Left lobe of liver (tissue), 2 donors: ENCODE measurements at regions not wholly inside any gene's neighbourhood (a gene's known extent, or its start where the extent isn't known, plus 50 kb on each side); places are given as distances from the start of the nearest gene placed in this dataset.

ENCODE experiments used
- ATAC-seq: fragments of 200-7000 bp; cut with Tn5 transposase; one replicate; pipeline ENCODE4 v1.9.1; 2020; ENCODE audit warnings: mild to moderate bottlenecking, moderate library complexity
- DNase-seq: peaks from one replicate; pipeline ENCODE4 v3.0.0-alpha.2; 2020; ENCODE audit warnings: low spot score
- donor health status: DM: no; HTN: no; CAD: no; lungs with moderate emphysema.
- donor health status: DM: no; HTN: yes; CAD: no.

DNA sequence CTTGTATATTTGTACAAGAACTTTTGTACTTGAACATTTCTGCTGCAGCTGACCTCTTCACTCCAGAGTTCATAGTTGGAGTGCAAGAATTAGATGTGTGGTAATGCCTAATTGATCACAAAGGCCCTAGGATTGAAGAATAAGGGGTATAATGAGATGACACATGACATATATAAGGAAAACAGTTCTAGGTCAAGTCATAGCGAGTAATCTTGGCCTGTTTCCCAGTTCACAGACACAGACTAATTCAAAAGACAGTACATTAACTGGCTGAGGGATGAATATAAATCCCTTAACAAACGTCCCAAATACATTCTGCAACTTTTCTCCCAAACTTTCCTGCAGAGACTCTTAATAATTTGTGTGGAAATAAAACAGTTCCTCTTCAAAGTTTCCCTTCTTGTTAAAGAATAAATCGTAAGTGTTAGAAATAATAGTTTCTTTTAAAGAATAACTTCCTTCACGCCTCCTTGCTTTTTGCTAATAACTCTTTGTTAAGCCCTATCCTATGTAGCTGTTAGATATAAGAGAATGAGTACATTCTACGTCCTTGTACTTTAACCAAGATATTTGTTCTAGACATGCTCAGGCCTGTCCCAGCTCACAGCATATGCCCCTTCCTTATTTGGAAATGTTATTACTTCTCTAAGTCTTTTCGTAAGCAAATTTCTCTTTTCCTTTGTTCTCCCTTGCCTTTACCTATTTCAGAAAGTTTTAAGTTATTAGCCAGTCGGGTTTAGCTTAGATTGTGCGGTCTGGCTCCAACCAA is 556.4 kb upstream of the CTNND2 start:
- DNase-seq (no peak), ATAC-seq (no peak)

DNA sequence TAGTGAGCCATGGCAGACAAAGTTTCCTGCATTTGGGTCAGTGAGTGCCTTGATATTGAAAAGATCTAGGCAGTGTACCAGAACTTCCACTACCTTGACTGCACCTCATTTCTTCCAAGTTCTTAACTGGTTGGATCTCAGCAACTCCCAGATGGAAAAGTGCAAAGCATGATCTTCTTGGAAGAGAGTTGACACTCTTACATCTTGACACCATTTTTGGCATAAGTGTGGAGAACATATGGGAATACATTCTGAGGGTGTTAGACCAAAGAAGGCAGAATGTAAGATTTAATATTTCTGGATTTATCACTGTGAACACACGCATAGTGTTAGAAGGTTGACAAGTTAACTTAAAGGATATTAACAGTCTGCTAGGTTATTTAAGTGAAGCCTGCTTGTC is 555.1 kb upstream of the CTNND2 start:
- DNase-seq, result no peak
- no peak for ATAC-seq

DNA sequence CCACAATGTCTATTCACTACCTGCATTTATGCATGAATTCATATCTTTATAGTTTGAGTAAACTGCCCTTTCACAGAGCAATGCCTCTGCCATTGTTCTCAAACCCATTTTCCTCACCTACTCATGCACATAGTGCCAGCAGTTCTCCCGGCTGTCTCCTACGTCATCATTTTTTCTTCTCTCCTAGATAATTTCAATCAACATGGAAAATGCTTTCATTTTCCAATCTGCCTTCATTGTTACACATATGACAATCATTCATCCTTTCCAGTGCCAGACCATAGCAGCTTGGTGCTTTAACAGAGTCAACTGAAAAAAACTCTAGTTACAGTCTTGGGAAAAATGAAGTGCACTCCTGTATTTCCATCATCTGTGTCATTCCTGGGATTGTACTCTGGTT is 514.8 kb upstream of the CTNND2 start:
- ATAC-seq, result no peak
- DNase-seq, result no peak

DNA sequence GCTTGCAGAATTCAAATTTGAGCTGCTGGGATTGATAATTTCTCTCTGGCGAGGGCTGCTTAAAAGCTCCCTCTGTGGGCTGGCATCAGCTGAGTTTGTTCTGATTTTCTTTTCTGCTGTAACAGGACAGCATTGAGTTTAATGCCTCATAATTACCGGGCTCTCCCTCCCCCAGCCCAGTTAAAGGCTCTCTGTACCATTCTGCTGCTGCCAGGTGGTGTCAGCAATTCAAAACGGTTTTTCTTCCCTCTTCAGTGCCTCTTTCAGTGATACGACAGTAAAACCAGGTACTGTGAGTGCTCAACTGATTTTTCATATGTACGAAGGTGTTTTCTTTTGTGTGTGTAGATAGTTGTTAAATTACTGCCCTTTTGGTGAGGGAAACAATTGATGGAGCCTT is 509.3 kb upstream of the CTNND2 start:
- no peak for DNase-seq
- no peak for ATAC-seq

DNA sequence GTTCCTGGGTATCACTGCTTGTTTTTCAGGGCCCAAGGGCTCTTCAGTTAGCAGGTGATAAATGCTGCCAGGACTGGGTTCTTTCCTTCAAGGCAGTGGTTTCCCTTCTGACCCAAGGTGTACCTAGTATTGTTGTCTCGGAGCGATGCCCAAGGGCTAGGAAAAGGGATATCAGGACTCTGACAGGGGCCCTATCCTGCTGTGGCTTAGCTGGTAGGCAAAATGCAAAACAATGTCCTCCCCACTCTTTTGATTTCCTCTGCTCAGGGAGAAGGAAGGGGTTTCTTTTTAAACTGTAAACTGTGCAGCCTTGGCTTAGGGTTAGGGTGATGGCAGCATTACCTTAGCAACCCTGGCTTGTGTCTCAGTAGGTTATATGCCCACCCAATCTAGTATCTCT is 508.8 kb upstream of the CTNND2 start:
- no peak for ATAC-seq
- DNase-seq, result no peak

DNA sequence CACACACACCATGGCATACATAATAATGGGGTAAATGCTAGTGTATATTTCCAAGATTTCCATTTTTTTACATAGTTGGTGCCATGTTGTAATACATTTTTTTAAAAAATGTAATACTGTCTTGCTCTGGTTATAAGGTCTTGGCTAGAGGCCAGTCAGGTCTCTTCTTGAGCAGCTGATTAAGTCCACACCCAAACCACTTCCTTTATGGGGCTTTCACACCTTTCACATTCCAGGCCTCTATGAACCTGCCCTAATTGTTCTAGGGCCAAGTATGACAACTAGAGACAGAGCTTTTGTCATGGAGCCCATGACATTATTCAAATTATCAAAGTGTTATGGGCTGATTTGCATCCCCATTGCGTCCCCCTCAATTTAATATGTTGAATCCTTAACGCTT is 495.6 kb upstream of the CTNND2 start:
- ATAC-seq, result no peak
- DNase-seq, result no peak

DNA sequence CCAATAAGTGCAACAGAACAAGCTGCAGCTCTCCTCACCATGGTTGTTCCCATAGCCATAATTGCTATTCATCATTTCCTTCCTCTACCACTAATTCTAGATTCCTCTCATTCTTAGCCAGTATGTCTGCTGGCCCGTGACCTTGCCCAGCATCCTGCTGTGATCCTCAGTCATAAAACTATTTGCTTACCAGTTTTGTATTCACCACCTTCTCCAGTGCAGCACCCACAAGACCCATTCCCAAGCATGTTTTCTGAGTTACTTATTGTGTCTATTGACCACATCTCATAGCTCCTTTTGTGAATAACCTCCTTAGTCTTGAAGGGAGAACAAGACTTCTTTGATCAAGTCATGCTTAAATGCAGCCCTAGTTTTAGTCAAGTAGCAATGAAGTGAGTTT is 488.0 kb upstream of the CTNND2 start:
- DNase-seq, result no peak
- ATAC-seq, result no peak

DNA sequence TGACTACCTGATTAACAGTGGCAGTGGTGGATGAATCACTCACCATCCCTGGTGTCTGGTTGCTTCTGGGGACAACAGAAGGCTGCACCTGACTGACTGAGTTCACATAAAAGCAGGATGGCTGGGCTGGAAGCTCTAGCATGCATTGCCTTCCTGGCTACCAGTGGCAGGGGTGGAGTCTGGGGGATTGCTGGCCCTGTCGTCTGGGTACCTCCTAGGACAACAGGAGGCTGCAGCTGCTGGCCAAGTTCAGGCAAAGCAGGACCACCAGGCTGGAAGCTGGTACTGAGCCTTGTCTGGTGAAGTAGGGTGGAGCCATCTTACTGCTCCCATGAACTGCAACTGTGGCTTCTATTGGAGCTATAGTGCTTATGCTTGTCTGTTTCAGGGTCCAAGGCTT is 480.8 kb upstream of the CTNND2 start:
- ATAC-seq (no peak), DNase-seq (no peak)

DNA sequence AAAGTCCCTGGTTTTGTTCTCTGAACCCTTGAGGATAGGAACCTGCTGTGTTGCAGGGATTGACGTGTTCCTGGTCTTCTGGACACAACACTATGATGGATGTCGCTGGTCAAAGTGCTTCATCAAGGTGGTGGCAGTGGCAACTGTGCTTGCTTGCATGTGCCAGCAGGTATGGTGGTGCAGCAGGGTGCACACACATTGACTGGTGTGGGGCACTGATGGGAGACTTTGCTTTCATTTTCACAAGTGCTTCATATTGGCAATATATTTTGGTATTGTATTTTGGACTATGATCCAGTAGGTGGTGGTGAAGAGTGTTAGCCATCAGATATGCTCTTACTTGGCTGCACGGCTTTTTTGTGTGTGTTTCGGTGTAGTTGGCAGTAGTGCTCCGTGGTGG is 479.8 kb upstream of the CTNND2 start:
- DNase-seq (no peak), ATAC-seq (peak; percentile 33)

DNA sequence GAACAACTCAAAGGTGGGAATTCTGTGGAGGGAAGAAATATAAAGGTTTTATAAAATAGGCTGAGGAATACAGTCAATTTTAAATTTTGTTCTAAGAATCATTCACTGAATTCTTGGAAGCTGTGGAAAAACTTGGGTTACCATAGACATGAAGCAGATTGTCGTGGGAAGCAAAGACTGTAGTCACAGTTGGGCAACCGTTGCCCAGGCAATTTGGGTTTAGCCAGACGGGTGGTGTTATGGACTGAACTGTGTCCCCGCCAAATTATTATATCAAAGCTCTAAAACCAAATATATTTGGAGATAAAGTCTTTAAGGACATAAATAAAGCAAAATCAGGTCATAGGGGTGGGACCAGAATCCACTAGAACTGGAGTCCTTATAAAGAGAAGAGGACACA is 463.7 kb upstream of the CTNND2 start:
- no peak for DNase-seq
- no peak for ATAC-seq

DNA sequence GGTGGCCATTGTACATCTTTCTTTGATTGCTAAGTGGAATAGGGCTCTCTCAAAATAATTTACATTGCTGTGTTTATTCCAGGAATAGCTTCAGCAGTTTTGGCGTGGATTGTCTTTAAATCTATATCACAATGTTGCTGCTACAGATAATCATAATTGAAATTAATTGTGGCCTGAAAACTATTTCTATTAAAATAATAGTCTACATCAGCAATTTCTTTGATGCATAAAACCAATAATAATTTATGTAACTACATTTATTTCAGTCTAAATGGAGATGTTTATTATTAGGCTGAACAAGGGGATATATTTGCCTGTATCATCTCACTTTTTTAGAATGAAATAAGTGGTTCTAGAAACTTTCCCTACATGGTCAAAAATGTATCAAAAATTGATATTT is 456.0 kb upstream of the CTNND2 start:
- ATAC-seq (no peak), DNase-seq (no peak)

DNA sequence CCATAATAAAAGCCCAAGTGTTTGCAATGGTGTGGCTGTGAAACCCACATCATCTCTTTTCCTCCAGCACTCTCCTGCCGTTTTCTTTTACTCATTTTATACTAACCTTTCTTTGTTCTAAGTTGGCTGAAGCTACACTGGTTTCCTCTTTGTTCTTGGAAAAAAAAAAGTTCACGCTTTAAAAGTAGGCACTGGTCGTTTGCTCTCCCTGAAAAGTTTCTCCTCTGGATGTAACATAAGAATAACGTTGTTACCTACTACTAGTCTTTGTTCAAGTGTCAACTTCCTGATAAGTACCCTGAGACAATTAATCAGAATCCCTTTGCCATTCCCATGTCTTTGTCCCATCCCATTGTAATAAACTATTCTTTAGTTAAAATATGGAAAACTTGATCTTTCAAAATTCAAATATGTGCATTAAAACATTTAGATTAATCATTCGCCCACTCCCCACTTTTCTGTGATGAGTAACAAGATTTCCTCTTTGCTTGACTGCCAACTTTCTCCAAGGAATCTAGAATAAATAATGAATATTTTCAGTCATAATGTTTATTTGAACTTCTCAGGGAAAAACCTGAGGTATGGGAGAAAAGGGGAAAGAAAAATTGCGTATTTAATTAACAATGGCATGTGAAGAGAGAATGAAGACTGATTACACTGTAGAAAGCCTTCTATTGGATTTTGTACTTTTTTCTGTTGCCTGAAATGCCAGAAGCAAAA is 454.3 kb upstream of the CTNND2 start:
- DNase-seq (no peak), ATAC-seq (no peak)

DNA sequence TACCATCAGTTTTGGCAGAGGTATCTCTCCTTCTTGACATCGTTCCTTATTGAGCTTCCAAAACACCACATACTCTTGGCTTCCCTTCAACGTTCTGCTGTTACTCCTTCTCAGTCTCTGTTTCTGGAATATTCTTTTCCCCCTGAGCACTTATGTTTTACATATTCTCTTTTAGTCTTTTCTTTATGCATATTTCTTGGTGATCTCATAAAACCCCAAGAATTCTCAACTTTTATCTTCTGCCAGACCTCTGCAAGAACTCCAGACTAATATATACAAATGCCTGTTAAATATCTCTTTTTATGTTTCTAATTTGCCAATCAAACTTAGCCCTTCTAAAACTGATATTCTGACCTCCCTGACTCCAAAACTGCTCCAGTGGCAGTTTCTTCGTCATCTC is 453.4 kb upstream of the CTNND2 start:
- ATAC-seq (no peak), DNase-seq (no peak)

DNA sequence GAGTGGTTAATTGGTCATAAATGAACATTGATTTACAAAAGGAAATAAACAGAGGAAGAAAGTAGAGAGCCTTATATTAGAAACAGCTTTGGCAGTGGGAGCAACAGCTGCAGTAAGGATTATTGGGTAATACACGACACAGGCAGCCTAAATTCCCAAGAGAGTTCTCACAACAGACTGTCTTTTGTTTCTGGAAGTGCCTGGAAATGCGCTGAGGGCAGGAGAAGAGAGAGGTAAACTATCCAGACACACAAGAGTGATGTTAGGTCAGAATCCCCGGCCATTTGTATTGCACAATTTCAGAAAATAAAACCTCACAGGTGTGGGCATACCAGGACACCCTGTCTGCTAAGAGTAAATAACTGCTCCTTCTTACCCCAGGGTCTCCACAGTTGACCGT is 450.4 kb upstream of the CTNND2 start:
- ATAC-seq, result no peak
- DNase-seq, result no peak

DNA sequence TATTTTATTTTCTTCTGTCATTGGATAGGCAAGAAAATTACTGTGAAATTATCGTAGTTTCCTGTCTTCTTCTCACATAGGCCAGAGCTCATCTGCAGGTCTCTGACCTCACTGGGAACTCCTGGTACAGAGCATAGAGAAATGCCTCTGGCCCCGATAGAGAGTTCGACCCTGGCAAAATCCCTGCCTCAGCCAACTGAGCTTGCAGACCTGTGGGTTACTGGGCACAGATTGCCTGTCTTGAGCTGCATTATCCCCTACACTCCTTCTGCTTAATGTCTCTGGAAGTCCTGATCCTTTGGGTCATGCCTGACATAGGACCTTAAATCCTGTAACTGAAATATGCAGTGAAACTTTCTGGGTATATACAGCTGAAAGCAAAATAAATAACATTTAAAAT is 439.3 kb upstream of the CTNND2 start:
- ATAC-seq (no peak), DNase-seq (no peak)

DNA sequence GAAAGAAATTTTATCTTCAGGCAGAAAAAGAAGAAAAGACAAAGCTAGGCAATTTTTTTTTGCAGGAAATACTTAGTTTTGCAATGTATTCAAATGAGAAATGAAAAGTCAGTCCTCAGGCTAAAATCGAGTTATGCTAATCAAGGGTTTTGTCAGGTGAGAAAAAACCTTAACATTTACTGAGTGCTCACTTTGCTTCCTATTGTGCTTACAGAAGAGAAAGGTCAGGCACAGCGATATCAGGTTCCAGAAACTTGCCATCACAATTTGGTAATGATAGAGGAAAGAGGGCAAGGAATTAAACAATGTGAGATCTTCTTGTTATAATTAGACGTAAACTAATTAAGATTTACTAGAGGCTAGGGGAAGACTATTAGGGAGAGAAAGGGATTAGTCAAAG is 431.7 kb upstream of the CTNND2 start:
- ATAC-seq (no peak), DNase-seq (no peak)

DNA sequence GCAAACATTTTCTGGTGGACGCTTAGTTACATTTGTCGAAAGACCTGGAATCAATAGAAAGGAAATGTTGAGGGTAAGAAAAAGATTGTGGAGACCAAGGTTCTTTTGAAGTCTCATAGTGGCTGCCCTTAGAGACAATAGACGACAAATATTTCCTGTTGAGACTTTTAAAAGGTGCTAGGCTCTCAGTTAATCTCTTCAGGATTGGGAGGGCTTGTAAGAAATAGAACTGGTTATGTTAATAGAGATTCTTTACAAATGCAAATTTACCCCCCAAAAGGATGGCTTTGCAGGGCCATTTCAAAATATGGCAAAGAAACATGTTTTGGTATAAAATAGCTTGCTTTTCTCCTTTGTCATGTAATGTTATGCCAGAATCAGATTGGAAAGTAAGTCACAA is 428.2 kb upstream of the CTNND2 start:
- DNase-seq (no peak), ATAC-seq (no peak)

DNA sequence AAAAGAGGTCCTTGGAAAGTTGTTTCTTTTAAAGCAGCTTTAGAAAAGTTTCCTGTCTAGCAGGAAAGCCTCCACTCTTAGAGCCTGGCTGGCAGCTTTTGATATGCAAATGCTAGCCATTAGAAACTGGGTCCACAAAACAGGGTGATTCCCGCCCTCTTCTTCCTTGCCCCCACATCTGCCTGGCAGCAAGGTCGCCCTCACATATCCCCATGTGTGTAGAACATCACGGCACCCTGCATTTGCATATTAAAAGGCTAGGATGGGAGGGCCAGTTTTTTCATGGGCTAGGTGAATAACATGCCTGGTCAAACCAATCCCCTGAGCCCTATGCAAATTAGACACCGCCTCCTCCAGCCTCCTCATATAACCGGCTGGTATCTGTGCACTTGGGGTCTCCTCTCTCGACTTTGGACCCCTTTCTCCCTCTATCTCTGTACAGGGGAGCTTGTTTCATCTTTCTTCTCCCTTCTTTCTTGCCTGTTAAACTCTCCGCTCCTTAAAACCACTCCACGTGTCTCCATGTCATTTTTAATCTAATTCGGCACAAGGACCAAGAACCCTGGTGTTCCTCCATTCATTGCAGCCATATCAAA is 426.8 kb upstream of the CTNND2 start:
- ATAC-seq, result no peak

DNA sequence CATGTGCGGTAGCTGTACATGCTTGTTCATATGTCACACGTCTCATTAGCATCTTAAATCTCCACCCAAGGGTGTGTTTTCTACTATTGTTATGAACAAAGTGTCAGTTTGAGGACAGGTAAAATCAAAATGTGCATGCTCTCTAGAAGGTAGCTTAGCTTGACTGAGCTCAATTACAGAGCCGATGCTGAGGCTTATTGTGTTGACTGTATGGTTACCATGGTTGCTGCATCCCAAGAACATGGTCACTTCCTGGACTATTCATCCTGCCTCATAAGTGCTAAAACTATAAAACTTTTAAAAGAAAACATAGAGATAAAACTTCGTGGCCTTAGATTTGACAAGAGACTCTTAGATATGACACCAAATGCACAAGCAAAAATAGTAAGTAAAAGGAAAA is 426.1 kb upstream of the CTNND2 start:
- DNase-seq (no peak), ATAC-seq (no peak)

More for the DNA sequence above, 426.8 kb upstream of the CTNND2 start:
- no peak for DNase-seq

DNA sequence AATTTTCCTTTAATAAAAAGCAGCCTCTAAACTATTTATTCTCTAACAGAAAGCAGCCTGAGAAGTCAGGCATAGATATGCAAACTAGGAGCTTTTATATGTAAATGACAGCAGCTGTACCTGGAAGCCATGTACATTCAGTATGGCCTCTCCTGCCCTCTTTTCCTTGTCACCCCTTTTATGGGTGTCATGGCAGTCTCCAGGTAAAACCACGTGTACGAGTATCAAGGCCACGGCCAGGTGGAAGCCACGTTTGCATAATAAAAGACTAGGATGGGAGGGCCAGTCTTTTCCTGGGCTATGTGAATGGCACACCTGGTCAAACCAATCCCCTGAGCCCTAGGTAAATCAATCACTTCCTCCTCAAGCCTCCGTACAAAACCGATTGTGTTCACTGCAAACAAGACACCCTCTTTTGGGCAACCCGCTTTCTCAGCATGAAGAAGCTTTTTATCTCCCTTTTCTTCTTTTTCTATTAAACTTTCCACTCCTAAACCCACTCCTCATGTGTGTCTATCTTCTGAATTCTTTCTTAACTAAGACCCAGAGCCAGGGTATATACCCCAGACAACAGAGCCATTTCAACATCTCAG is 419.5 kb upstream of the CTNND2 start:
- DNase-seq (no peak), ATAC-seq (no peak)

DNA sequence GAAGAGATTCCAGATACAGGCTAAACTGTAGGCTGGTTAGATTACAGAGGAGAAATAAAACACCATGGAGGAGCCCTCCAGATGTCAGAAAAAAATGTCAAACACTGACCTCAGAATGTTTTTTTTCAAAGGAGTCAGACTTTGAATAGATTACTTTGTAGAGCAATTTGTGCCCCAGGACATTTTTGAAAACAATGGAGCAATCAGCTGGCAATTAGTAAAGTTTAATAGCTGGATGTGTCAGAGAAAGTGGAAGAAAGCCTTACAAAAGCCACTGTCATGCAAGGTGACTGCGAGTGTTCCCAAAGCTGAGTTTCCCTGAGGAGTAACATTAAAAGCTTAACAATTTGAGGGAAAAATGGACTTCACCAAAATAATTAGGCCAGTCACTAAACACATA is 417.8 kb upstream of the CTNND2 start:
- no peak for ATAC-seq
- no peak for DNase-seq

DNA sequence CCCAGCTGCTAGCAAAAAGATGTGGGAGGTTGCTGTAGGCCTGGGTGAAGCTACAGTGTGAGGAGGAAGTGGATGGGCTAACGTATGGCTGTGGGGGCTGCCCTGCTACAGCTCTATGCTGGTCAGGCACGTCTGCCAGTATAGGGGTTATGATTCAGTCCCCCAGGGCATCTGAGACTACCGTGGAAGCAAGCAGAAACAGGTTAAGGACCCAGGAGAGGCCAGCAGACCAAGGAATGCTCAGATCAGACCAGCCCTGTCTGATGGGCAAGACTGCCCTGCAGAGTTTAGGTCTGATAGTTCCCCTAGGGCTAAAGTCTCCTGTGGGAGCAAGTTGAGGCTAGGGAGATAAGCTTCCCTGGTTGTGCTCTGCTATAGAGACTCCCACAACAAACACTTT is 416.1 kb upstream of the CTNND2 start:
- ATAC-seq (no peak), DNase-seq (no peak)
